PC-3 (cell line): ENCODE measurements at regions not wholly inside any gene's neighbourhood (a gene's known extent, or its start where the extent isn't known, plus 50 kb on each side); places are given as distances from the start of the nearest gene placed in this dataset.

Source experiments
- ATAC-seq: fragments of 200-7000 bp; cut with Tn5 transposase; 2 replicates; pipeline ENCODE4 v1.9.1; 2020; ENCODE audit warnings: mild to moderate bottlenecking, moderate library complexity
- BruUV-seq: library from RNA; stranded (reverse); fragments of 400-500 nt; replicated peaks from 2 replicates; lab custom pipeline; 2021; lab: Mats Ljungman, UMichigan
- CTCF ChIA-PET: fragments of 300-600 bp; sonication (Branson Sonifier 250); formaldehyde crosslinking; loops from one replicate; lab custom pipeline; 2022; ENCODE audit warnings: antibody characterized with exemption; lab: Charles Lee
- POLR2A ChIA-PET: fragments of 300-600 bp; sonication (Branson Sonifier 250); formaldehyde crosslinking; loops from one replicate; lab custom pipeline; 2022; ENCODE audit warnings: antibody characterized with exemption; ENCODE audit not compliant: unreplicated experiment; lab: Charles Lee
- DNase-seq: peaks from one replicate; pipeline ENCODE4 v3.0.0-alpha.2; 2015
- H2AFZ ChIP-seq: fragments of 300-600 bp; sonication (generic); 2 replicates; pipeline ENCODE4 v1.6.0; 2016; ENCODE audit warnings: antibody characterized with exemption, low read length
- H3F3A ChIP-seq: fragments of 300-600 bp; sonication (generic); one replicate; pipeline ENCODE4 v1.6.0; 2017; ENCODE audit warnings: antibody characterized with exemption, low read length, control low read depth, mild to moderate bottlenecking; ENCODE audit not compliant: unreplicated experiment
- H3K27ac ChIP-seq: fragments of 300-600 bp; sonication (generic); 2 replicates; pipeline ENCODE4 v1.5.1; 2016; ENCODE audit warnings: mild to moderate bottlenecking, low read length
- H3K27me3 ChIP-seq: fragments of 300-600 bp; sonication (generic); 2 replicates; pipeline ENCODE4 v1.6.1; 2016; ENCODE audit warnings: low read length, mixed read lengths
- H3K36me3 ChIP-seq: fragments of 300-600 bp; sonication (generic); 2 replicates; pipeline ENCODE4 v1.6.1; 2016; ENCODE audit warnings: low read depth, mixed run types, low read length, mixed read lengths
- H3K4me1 ChIP-seq: fragments of 300-600 bp; sonication (generic); 2 replicates; pipeline ENCODE4 v1.5.1; 2016; ENCODE audit warnings: low read length; ENCODE audit not compliant: insufficient read depth
- H3K4me2 ChIP-seq: fragments of 300-600 bp; sonication (generic); 2 replicates; pipeline ENCODE4 v1.6.0; 2016; ENCODE audit warnings: low read length
- H3K4me3 ChIP-seq: fragments of 300-600 bp; sonication (generic); 2 replicates; pipeline ENCODE4 v1.5.1; 2016; ENCODE audit warnings: mild to moderate bottlenecking, low read length, mixed read lengths
- H3K79me2 ChIP-seq: fragments of 300-600 bp; sonication (generic); 2 replicates; pipeline ENCODE4 v1.6.1; 2017; ENCODE audit warnings: low read length, mixed read lengths
- H3K9ac ChIP-seq: fragments of 300-600 bp; sonication (generic); 2 replicates; pipeline ENCODE4 v1.6.0; 2016; ENCODE audit warnings: mild to moderate bottlenecking, low read length
- H3K9me2 ChIP-seq: fragments of 300-600 bp; sonication (generic); replicated peaks from 2 replicates; pipeline ENCODE4 v1.6.1; 2016; ENCODE audit warnings: mixed run types, low read length, mixed read lengths
- H3K9me3 ChIP-seq: fragments of 300-600 bp; sonication (generic); 2 replicates; pipeline ENCODE4 v1.6.1; 2016; ENCODE audit warnings: low read length, mixed read lengths
- H4K20me1 ChIP-seq: fragments of 300-600 bp; sonication (generic); 2 replicates; pipeline ENCODE4 v1.6.1; 2016; ENCODE audit warnings: low read length, mixed read lengths
- CTCF ChIP-seq: fragments of 300-600 bp; sonication (generic); conservative IDR thresholded peaks from 2 replicates; pipeline ENCODE4 v1.5.1; 2017; ENCODE audit warnings: antibody characterized with exemption, low read depth, mild to moderate bottlenecking, low read length
- EZH2 ChIP-seq: fragments of 300-600 bp; sonication (generic); IDR thresholded peaks from one replicate; pipeline ENCODE4 v1.6.1; 2017; ENCODE audit warnings: antibody characterized with exemption, mild to moderate bottlenecking, low read length; ENCODE audit not compliant: unreplicated experiment
- EZH2phosphoT487 ChIP-seq: fragments of 300-600 bp; sonication (generic); IDR thresholded peaks from 2 replicates; pipeline ENCODE4 v1.6.1; 2018; ENCODE audit warnings: mild to moderate bottlenecking, antibody characterized with exemption, low read length, borderline replicate concordance
- intact Hi-C: fragments of 100-400 bp; cut with micrococcal nuclease; formaldehyde crosslinking; loops from 2 replicates; pipeline ENCODE4 v1.9.0; 2023

- Histone ChIP-seq H3K36me3 (no peaks in the 10 kb centered on the region), H3K9me3 (no peaks in the 10 kb centered on the region), H3K27me3 (peaks cover 19% of the 10 kb centered on the region), H4K20me1 (no peaks in the 10 kb centered on the region), H3K79me2 (no peaks in the 10 kb centered on the region), H3K9ac (no peak overlapping the region), H3K9me2 (no peaks in the 10 kb centered on the region), H3F3A (no peaks in the 10 kb centered on the region), H2AFZ (no peak overlapping the region), H3K4me2 (no peak overlapping the region), H3K4me1 (no peaks in the 10 kb centered on the region), H3K27ac (no peak overlapping the region), H3K4me3 (no peak overlapping the region)
- TF ChIP-seq EZH2 (no peak), EZH2phosphoT487 (no peak), CTCF (no peak)
- intact Hi-C loops = no loop called here
- ChIA-PET CTCF (no interaction called here), POLR2A (no interaction called here)
- DNase-seq = no peak
- no peak for ATAC-seq
- BruUV-seq = no TSS peak
Observed at GRCh38 chr9:89843074-89843473, 238.3 kb downstream of the GADD45G start.

GRCh38 chr9:89843591-89843990 lies 238.8 kb downstream of the GADD45G start:
- intact Hi-C loops = no loop called here
- H3K4me2 ChIP-seq = no peak overlapping the region
- no peak overlapping the region for H3K9ac ChIP-seq
- H4K20me1 ChIP-seq = no peaks in the 10 kb centered on the region
- H3F3A ChIP-seq = no peaks in the 10 kb centered on the region
- DNase-seq (no peak), ATAC-seq (no peak)
- CTCF ChIA-PET = no interaction called here
- no peaks in the 10 kb centered on the region for H3K79me2 ChIP-seq
- H3K36me3 ChIP-seq = no peaks in the 10 kb centered on the region
- no peaks in the 10 kb centered on the region for H3K9me2 ChIP-seq
- H3K27ac ChIP-seq = no peak overlapping the region
- no peak for TF ChIP-seq EZH2phosphoT487
- no peak for TF ChIP-seq CTCF
- no peak for TF ChIP-seq EZH2
- H2AFZ ChIP-seq = no peak overlapping the region
- H3K27me3 ChIP-seq = peaks cover 19% of the 10 kb centered on the region
- no TSS peak for BruUV-seq
- H3K4me3 ChIP-seq = no peak overlapping the region
- no peaks in the 10 kb centered on the region for H3K4me1 ChIP-seq
- POLR2A ChIA-PET = no interaction called here
- no peaks in the 10 kb centered on the region for H3K9me3 ChIP-seq

GRCh38 chr9:89844075-89844474 lies 239.3 kb downstream of the GADD45G start:
- no peak overlapping the region for H2AFZ ChIP-seq
- BruUV-seq = no TSS peak
- H3K9me3 ChIP-seq = no peaks in the 10 kb centered on the region
- no peak for ATAC-seq
- H3K27me3 ChIP-seq = peaks cover 17% of the 10 kb centered on the region
- H3K4me2 ChIP-seq = no peak overlapping the region
- ChIA-PET CTCF (no interaction called here), POLR2A (no interaction called here)
- H4K20me1 ChIP-seq = no peaks in the 10 kb centered on the region
- TF ChIP-seq EZH2 (no peak), EZH2phosphoT487 (no peak), CTCF (no peak)
- H3K36me3 ChIP-seq = no peaks in the 10 kb centered on the region
- H3K27ac ChIP-seq = no peak overlapping the region
- H3K79me2 ChIP-seq = no peaks in the 10 kb centered on the region
- intact Hi-C loops = no loop called here
- no peak for DNase-seq
- H3F3A ChIP-seq = no peaks in the 10 kb centered on the region
- no peak overlapping the region for H3K9ac ChIP-seq
- H3K4me1 ChIP-seq = no peaks in the 10 kb centered on the region
- H3K4me3 ChIP-seq = no peak overlapping the region
- H3K9me2 ChIP-seq = no peaks in the 10 kb centered on the region
